Esophagus squamous epithelium (tissue), 4 donors: ENCODE measurements at regions not wholly inside any gene's neighbourhood (a gene's known extent, or its start where the extent isn't known, plus 50 kb on each side); places are given as distances from the start of the nearest gene placed in this dataset.

Experiments
- POLR2A ChIP-seq, 4 donors: fragments of 450-650 bp; IDR thresholded peaks; one replicate each; pipeline ENCODE4 v1.6.1; 2017; ENCODE audit warnings: antibody characterized with exemption in 4 of 4, mild to moderate bottlenecking in 4 of 4, moderate library complexity in 3 of 4
- TF ChIP-seq, protein P1 (sequence below), 6 experiments: fragments of 450-650 bp in 4 of 6; fragments of 200-600 bp in 2 of 6; sonication (generic) in 2 of 6; IDR thresholded peaks; one replicate each; pipeline ENCODE4 v1.5.1; 2016 to 2019; ENCODE audit warnings: antibody characterized with exemption in 6 of 6, mild to moderate bottlenecking in 4 of 6, moderate library complexity in 4 of 6

DNA sequence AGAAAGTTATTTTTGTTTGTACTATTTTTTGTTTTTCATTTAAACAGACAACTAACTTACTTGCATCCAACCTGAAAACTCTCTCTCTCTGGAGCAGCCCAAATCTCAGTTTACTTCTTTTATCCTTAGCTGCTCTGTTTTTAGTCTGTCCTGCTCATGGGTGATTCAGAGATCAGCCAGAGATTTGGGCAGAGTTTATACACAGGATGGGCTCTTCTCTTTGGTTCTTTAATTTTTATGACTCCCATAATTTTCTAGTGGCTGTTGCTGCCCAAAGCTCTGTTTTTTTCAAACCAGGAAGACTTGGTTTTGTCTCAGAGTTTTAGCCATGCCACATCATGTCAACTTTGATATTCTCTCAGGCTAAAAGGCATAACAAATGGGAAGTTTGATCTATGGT, 86.8 kb upstream of the CD55 start:
- TF ChIP-seq, protein P1, sequence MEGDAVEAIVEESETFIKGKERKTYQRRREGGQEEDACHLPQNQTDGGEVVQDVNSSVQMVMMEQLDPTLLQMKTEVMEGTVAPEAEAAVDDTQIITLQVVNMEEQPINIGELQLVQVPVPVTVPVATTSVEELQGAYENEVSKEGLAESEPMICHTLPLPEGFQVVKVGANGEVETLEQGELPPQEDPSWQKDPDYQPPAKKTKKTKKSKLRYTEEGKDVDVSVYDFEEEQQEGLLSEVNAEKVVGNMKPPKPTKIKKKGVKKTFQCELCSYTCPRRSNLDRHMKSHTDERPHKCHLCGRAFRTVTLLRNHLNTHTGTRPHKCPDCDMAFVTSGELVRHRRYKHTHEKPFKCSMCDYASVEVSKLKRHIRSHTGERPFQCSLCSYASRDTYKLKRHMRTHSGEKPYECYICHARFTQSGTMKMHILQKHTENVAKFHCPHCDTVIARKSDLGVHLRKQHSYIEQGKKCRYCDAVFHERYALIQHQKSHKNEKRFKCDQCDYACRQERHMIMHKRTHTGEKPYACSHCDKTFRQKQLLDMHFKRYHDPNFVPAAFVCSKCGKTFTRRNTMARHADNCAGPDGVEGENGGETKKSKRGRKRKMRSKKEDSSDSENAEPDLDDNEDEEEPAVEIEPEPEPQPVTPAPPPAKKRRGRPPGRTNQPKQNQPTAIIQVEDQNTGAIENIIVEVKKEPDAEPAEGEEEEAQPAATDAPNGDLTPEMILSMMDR (IDR thresholded peaks at IDR 0.05) = no peak
- TF ChIP-seq POLR2A (IDR thresholded peaks at IDR 0.05) = no peak
